RWPE2 (cell line): ENCODE measurements at regions not wholly inside any gene's neighbourhood (a gene's known extent, or its start where the extent isn't known, plus 50 kb on each side); places are given as distances from the start of the nearest gene placed in this dataset.

Experiments used
- ATAC-seq: fragments of 200-7000 bp; cut with Tn5 transposase; 3 replicates; pipeline ENCODE4 v1.9.1; 2021; ENCODE audit warnings: low read depth
- DNase-seq: peaks from one replicate; pipeline ENCODE4 v3.0.0-alpha.2; 2020; ENCODE audit warnings: low spot score
- H3K27ac ChIP-seq: fragments of 450-650 bp; 2 replicates; pipeline ENCODE4 v1.5.1; 2017; ENCODE audit warnings: mild to moderate bottlenecking; ENCODE audit not compliant: poor library complexity, severe bottlenecking
- H3K27me3 ChIP-seq: fragments of 250-450 bp; sonication (Bioruptor Pico); 2 replicates; pipeline ENCODE4 v1.5.1; 2021; ENCODE audit warnings: mild to moderate bottlenecking, moderate library complexity; ENCODE audit not compliant: insufficient read depth, poor library complexity, severe bottlenecking
- H3K36me3 ChIP-seq: fragments of 250-450 bp; sonication (Bioruptor Pico); 2 replicates; pipeline ENCODE4 v1.5.1; 2020; ENCODE audit warnings: low read depth, mild to moderate bottlenecking, moderate library complexity
- H3K4me1 ChIP-seq: fragments of 250-450 bp; sonication (Bioruptor Pico); 2 replicates; pipeline ENCODE4 v1.5.1; 2021; ENCODE audit warnings: mild to moderate bottlenecking, moderate library complexity; ENCODE audit not compliant: insufficient read depth, poor library complexity, severe bottlenecking
- H3K4me3 ChIP-seq: fragments of 250-450 bp; sonication (Bioruptor Pico); 2 replicates; pipeline ENCODE4 v1.5.1; 2021; ENCODE audit warnings: mild to moderate bottlenecking, moderate library complexity; ENCODE audit not compliant: severe bottlenecking
- H3K9me3 ChIP-seq: fragments of 250-450 bp; sonication (Bioruptor Pico); 2 replicates; pipeline ENCODE4 v1.5.1; 2021; ENCODE audit warnings: mild to moderate bottlenecking, moderate library complexity; ENCODE audit not compliant: severe bottlenecking
- TF ChIP-seq, protein P1 (sequence below): fragments of 450-650 bp; IDR thresholded peaks from one replicate; pipeline ENCODE4 v1.5.1; 2017; ENCODE audit warnings: mild to moderate bottlenecking, moderate library complexity; ENCODE audit not compliant: poor library complexity, severe bottlenecking

DNA sequence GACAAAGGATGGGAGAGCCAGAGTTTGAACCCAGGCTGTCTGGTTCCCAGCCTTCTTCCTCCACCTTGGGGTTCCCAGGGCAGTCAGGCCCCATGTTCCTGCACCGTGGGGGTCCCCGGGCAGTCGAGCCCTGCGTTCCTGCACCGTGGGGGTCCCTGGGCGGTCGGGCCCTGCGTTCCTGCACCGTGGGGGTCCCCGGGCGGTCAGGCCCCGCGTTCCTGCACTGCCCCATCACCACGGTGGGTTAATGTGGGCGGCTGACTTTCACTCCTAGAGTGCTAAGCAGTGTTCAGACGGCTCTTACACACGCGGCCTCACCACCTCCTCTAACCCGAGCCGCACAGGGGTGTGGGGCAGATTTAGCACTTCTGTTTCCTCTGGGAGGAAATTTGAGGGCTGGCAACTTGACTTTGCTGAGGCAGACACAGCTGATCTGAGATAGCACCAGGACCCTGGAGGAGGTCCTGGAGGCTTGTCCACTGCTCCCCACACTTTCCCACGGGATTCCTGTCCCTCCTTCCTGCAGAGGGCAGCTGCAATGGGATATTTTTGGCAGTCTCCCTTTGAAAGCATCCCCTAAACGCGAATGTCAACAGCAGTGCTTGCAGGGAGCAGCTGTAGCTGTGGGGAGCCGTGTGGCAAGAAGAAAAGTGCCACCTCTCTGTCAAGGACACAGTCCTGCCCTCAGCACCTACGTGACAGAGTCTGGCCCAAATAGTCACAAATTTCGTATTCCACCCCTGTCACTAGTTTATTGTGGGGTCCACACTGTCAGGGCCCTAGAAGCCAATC is 239.4 kb downstream of the TEX29 start:
- DNase-seq (no peak), ATAC-seq (no peak)
- no peaks in the 10 kb centered on the region for H3K4me1 ChIP-seq
- H3K9me3 ChIP-seq: no peaks in the 10 kb centered on the region
- no peak overlapping the region for H3K27ac ChIP-seq
- H3K27me3 ChIP-seq: no peaks in the 10 kb centered on the region
- no peak overlapping the region for H3K4me3 ChIP-seq
- TF ChIP-seq, protein P1, sequence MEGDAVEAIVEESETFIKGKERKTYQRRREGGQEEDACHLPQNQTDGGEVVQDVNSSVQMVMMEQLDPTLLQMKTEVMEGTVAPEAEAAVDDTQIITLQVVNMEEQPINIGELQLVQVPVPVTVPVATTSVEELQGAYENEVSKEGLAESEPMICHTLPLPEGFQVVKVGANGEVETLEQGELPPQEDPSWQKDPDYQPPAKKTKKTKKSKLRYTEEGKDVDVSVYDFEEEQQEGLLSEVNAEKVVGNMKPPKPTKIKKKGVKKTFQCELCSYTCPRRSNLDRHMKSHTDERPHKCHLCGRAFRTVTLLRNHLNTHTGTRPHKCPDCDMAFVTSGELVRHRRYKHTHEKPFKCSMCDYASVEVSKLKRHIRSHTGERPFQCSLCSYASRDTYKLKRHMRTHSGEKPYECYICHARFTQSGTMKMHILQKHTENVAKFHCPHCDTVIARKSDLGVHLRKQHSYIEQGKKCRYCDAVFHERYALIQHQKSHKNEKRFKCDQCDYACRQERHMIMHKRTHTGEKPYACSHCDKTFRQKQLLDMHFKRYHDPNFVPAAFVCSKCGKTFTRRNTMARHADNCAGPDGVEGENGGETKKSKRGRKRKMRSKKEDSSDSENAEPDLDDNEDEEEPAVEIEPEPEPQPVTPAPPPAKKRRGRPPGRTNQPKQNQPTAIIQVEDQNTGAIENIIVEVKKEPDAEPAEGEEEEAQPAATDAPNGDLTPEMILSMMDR: no peak
- H3K36me3 ChIP-seq: no peaks in the 10 kb centered on the region

GRCh38 chr13:111561091-111561781 is 240.8 kb downstream of the TEX29 start:
- no peak overlapping the region for H3K27ac ChIP-seq
- H3K36me3 ChIP-seq: no peaks in the 10 kb centered on the region
- H3K4me1 ChIP-seq: no peaks in the 10 kb centered on the region
- no peaks in the 10 kb centered on the region for H3K27me3 ChIP-seq
- DNase-seq (no peak), ATAC-seq (no peak)
- TF ChIP-seq, protein P1: no peak
- no peak overlapping the region for H3K4me3 ChIP-seq
- no peaks in the 10 kb centered on the region for H3K9me3 ChIP-seq

DNA sequence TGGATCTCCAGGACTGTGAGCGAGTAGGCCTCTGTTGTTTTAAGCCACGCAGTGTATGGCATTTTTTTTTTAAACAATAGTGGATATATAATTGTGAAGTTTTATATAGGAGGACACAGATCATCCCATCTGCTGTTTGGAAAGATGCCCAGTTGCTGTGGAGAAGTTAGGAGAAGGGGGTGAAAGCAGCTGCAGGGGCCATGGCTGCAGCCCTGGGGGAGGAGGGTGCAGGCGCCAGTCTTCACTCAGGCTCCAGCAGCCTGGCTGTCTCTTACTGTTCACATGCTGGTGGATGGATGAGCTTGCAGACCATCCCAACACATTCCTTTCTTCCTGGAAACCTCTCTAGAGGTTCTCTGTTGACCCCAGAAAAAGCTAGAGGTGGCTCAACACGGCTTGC is 242.3 kb downstream of the TEX29 start:
- Histone ChIP-seq H3K27ac (no peak overlapping the region), H3K9me3 (no peaks in the 10 kb centered on the region), H3K27me3 (no peaks in the 10 kb centered on the region), H3K36me3 (no peaks in the 10 kb centered on the region), H3K4me1 (no peaks in the 10 kb centered on the region), H3K4me3 (no peak overlapping the region)
- ATAC-seq: no peak
- TF ChIP-seq, protein P1: no peak
- DNase-seq: no peak

- Histone ChIP-seq H3K4me1 (no peaks in the 10 kb centered on the region), H3K9me3 (no peaks in the 10 kb centered on the region), H3K27me3 (no peaks in the 10 kb centered on the region), H3K36me3 (no peaks in the 10 kb centered on the region), H3K27ac (no peak overlapping the region), H3K4me3 (no peak overlapping the region)
- ATAC-seq (no peak), DNase-seq (no peak)
- TF ChIP-seq, protein P1: no peak
Observed at GRCh38 chr13:111564606-111565005, 244.2 kb downstream of the TEX29 start.

DNA sequence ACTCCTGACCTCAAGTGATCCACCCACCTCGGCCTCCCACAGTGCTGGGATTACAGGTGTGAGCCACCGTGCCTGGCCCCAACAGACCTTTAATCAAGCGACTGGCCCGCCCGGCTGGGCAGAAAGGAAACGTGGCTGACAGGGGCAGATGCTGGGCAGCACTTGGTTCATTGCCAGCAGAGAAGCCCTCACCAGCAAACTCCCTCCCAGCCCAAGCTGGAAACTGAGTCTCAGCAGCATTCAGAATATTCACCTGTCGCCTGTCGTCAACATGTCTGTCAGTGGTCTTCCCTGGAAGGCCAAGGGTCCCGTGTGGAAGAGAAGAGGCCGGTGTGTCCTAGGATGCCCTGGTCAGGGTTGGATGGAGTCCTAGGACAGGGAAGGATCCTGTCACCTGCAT is 245.0 kb downstream of the TEX29 start:
- Histone ChIP-seq H3K4me3 (no peak overlapping the region), H3K27ac (no peak overlapping the region), H3K27me3 (no peaks in the 10 kb centered on the region), H3K4me1 (no peaks in the 10 kb centered on the region), H3K9me3 (no peaks in the 10 kb centered on the region), H3K36me3 (no peaks in the 10 kb centered on the region)
- TF ChIP-seq, protein P1: no peak
- no peak for ATAC-seq
- no peak for DNase-seq
